Muscle of arm (tissue), 1 donor: ENCODE measurements at regions not wholly inside any gene's neighbourhood (a gene's known extent, or its start where the extent isn't known, plus 50 kb on each side); places are given as distances from the start of the nearest gene placed in this dataset.

Experiments used
- DNase-seq: peaks from one replicate; pipeline ENCODE4 v3.0.0-alpha.2; 2013

GRCh38 chr15:87805117-87805820, 451.3 kb downstream of the NTRK3 start:
- no peak for DNase-seq

GRCh38 chr15:87804451-87804850, 452.1 kb downstream of the NTRK3 start:
- no peak for DNase-seq

GRCh38 chr15:87799838-87800237, 456.7 kb downstream of the NTRK3 start:
- no peak for DNase-seq

- no peak for DNase-seq
These were observed 457.1 kb downstream of the NTRK3 start for GRCh38 chr15:87799428-87799827.

GRCh38 chr15:87793725-87794124, 462.8 kb downstream of the NTRK3 start:
- DNase-seq, result no peak

- no peak for DNase-seq
These were observed 464.1 kb downstream of the NTRK3 start for GRCh38 chr15:87792250-87793040.

GRCh38 chr15:87781959-87782625, 474.4 kb downstream of the NTRK3 start:
- DNase-seq, result no peak

GRCh38 chr15:87779746-87780145, 476.8 kb downstream of the NTRK3 start:
- no peak for DNase-seq

GRCh38 chr15:87778358-87778757, 478.2 kb downstream of the NTRK3 start:
- no peak for DNase-seq

- DNase-seq, result no peak
These were observed 479.4 kb downstream of the NTRK3 start for GRCh38 chr15:87777054-87777561.

GRCh38 chr15:87767516-87767915, 489.0 kb downstream of the NTRK3 start:
- no peak for DNase-seq

GRCh38 chr15:87764461-87765240, 491.9 kb downstream of the NTRK3 start:
- DNase-seq, result no peak

GRCh38 chr15:87763837-87764236, 492.7 kb downstream of the NTRK3 start:
- DNase-seq, result no peak

GRCh38 chr15:87761736-87762509, 494.6 kb downstream of the NTRK3 start:
- DNase-seq, result no peak

- no peak for DNase-seq
These were observed 495.8 kb downstream of the NTRK3 start for GRCh38 chr15:87760547-87761314.

- no peak for DNase-seq
These were observed 497.6 kb downstream of the NTRK3 start for GRCh38 chr15:87758794-87759418.

- DNase-seq, result no peak
These were observed 499.5 kb downstream of the NTRK3 start for GRCh38 chr15:87757084-87757483.

- no peak for DNase-seq
These were observed 500.5 kb downstream of the NTRK3 start for GRCh38 chr15:87756072-87756471.

GRCh38 chr15:87755226-87755625, 501.3 kb downstream of the NTRK3 start:
- no peak for DNase-seq

GRCh38 chr15:87753539-87753938, 503.0 kb downstream of the NTRK3 start:
- DNase-seq, result no peak
